T-cell (primary cell): ENCODE measurements at regions not wholly inside any gene's neighbourhood (a gene's known extent, or its start where the extent isn't known, plus 50 kb on each side); places are given as distances from the start of the nearest gene placed in this dataset.

Experiments used
- ATAC-seq, 4 experiments: fragments of 200-7000 bp in 3 of 4; fragments of 150-1000 bp in 1 of 4; cut with Tn5 transposase; replicated peaks in 1 of 4; 1 replicate in 3 of 4; 2 replicates in 1 of 4; pipeline ENCODE4 v1.10.0; 2021; ENCODE audit warnings: moderate library complexity in 3 of 4, mild to moderate bottlenecking in 2 of 4, moderate number of reproducible peaks in 1 of 4
- CTCF ChIA-PET, 2 donors: fragments of 300-600 bp; sonication (Branson Sonifier 250); formaldehyde crosslinking; loops; one replicate each; lab custom pipeline; 2022; ENCODE audit warnings: antibody characterized with exemption in 2 of 2; lab: Charles Lee
- POLR2A ChIA-PET, 2 donors: fragments of 300-600 bp; sonication (Branson Sonifier 250); formaldehyde crosslinking; loops; one replicate each; lab custom pipeline; 2022; ENCODE audit warnings: antibody characterized with exemption in 2 of 2; lab: Charles Lee
- DNase-seq, 35 experiments: peaks; one replicate each; pipeline versions ENCODE4 v3.0.0 to v3.0.0-alpha.2; 2013 to 2023
- H3K27ac ChIP-seq: one replicate; pipeline ENCODE4 v1.5.1; 2013; ENCODE audit warnings: low read length
- H3K27me3 ChIP-seq, 2 experiments: replicated peaks in 1 of 2; 1 replicate in 1 of 2; 2 replicates in 1 of 2; pipeline versions ENCODE4 v1.6.1 to v1.7.0; 2013; ENCODE audit warnings: low read length in 1 of 2, mixed read lengths in 1 of 2; ENCODE audit not compliant: control insufficient read depth in 2 of 2, insufficient read depth in 2 of 2; ENCODE audit errors: extremely low read depth in 1 of 2
- H3K36me3 ChIP-seq, 2 donors: 1 replicate in 1 of 2; 2 replicates in 1 of 2; pipeline versions ENCODE4 v1.6.1 to v1.7.0; 2013; ENCODE audit warnings: low read length in 1 of 2; ENCODE audit not compliant: control insufficient read depth in 2 of 2, insufficient read depth in 1 of 2; ENCODE audit errors: extremely low read depth in 1 of 2
- H3K4me1 ChIP-seq, 2 experiments: 1 replicate in 1 of 2; 2 replicates in 1 of 2; pipeline versions ENCODE4 v1.6.1 to v1.7.0; 2013; ENCODE audit warnings: low read length in 2 of 2, mixed read lengths in 1 of 2; ENCODE audit not compliant: insufficient read depth in 2 of 2, control insufficient read depth in 1 of 2; ENCODE audit errors: extremely low read depth in 1 of 2
- H3K4me3 ChIP-seq, 2 donors: 1 replicate in 1 of 2; 2 replicates in 1 of 2; pipeline versions ENCODE4 v1.5.1 to v1.7.0; 2013; ENCODE audit warnings: mild to moderate bottlenecking in 2 of 2, low read length in 1 of 2, moderate library complexity in 1 of 2; ENCODE audit not compliant: control insufficient read depth in 1 of 2; ENCODE audit errors: extremely low read depth in 1 of 2
- H3K9me3 ChIP-seq: 2 replicates; pipeline ENCODE4 v1.7.0; 2013
- H3K27ac Mint-ChIP-seq, 2 donors: one replicate each; pipeline ENCODE4 v1.8.0; 2020 to 2021; ENCODE audit warnings: mild to moderate bottlenecking in 2 of 2, mixed read lengths in 2 of 2
- H3K27me3 Mint-ChIP-seq, 2 donors: one replicate each; pipeline ENCODE4 v1.8.0; 2021 to 2022; ENCODE audit warnings: mixed read lengths in 2 of 2
- H3K36me3 Mint-ChIP-seq: one replicate; pipeline ENCODE4 v1.8.0; 2021; ENCODE audit warnings: mixed read lengths
- H3K4me1 Mint-ChIP-seq, 3 donors: one replicate each; pipeline ENCODE4 v1.8.0; 2020 to 2022; ENCODE audit warnings: mixed read lengths in 3 of 3, mild to moderate bottlenecking in 1 of 3
- H3K4me3 Mint-ChIP-seq, 3 donors: one replicate each; pipeline ENCODE4 v1.8.0; 2020 to 2022; ENCODE audit warnings: mild to moderate bottlenecking in 3 of 3, mixed read lengths in 3 of 3, moderate library complexity in 3 of 3
- H3K9me3 Mint-ChIP-seq, 3 donors: one replicate each; pipeline ENCODE4 v1.8.0; 2020 to 2022; ENCODE audit warnings: mixed read lengths in 3 of 3

- H3K27ac Mint-ChIP-seq: no peak overlapping the region
- no peaks in the 10 kb centered on the region for H3K27me3 Mint-ChIP-seq
- H3K27me3 ChIP-seq: peaks cover 0 to under 1% of the 10 kb centered on the region in 2 experiments
- no peaks in the 10 kb centered on the region for H3K36me3 Mint-ChIP-seq
- no peak overlapping the region for H3K4me3 Mint-ChIP-seq
- H3K4me1 Mint-ChIP-seq: no peaks in the 10 kb centered on the region
- DNase-seq: no peak
- no peak overlapping the region for H3K27ac ChIP-seq
- peaks cover 11 to 27% (median 13%) of the 10 kb centered on the region in 3 donors for H3K9me3 Mint-ChIP-seq
- no peaks in the 10 kb centered on the region for H3K36me3 ChIP-seq
- ChIA-PET POLR2A (no interaction called here), CTCF (no interaction called here)
- no peak for ATAC-seq
- no peaks in the 10 kb centered on the region for H3K4me1 ChIP-seq
- H3K9me3 ChIP-seq: no peaks in the 10 kb centered on the region
- H3K4me3 ChIP-seq: no peak overlapping the region
Observed at GRCh38 chr7:45515346-45515745, 58.8 kb upstream of the ADCY1 start.
